ENCODE measurements at regions not wholly inside any gene's neighbourhood (a gene's known extent, or its start where the extent isn't known, plus 50 kb on each side); places are given as distances from the start of the nearest gene placed in this dataset.

- intact Hi-C loops (cut with micrococcal nuclease) = no loop called here
- H3K79me2 ChIP-seq (ENCODE audit: control insufficient read depth, insufficient read depth, low read length) = no peaks in the 10 kb centered on the region
- no peak overlapping the region for H3K4me3 ChIP-seq (replicated peaks in 1 of 3; ENCODE audit: insufficient read depth in 1 of 3, low read depth in 1 of 3, low read length in 3 of 3)
- CTCF ChIA-PET = no interaction called here
- H3K9ac ChIP-seq (replicated peaks; ENCODE audit: extremely low read depth, insufficient read depth, low read length) = no peak overlapping the region
- no TSS peak for BruUV-seq (replicated peaks)
- H3K27me3 ChIP-seq (ENCODE audit: control insufficient read depth in 2 of 2, insufficient read depth in 2 of 2, low read length in 2 of 2) = no peaks in the 10 kb centered on the region
- TF ChIP-seq POLR2AphosphoS5 (IDR thresholded peaks at IDR 0.05; ENCODE audit: insufficient read depth, low read depth, low read length) (no peak), CTCF (IDR thresholded peaks at IDR 0.05; ENCODE audit: extremely low read depth in 1 of 2, insufficient read depth in 1 of 2, low read depth in 1 of 2, low read length in 2 of 2) (no peak), FOS (IDR thresholded peaks at IDR 0.05; ENCODE audit: borderline replicate concordance, insufficient read depth, low read length) (no peak), JUN (IDR thresholded peaks at IDR 0.05; ENCODE audit: borderline replicate concordance, insufficient read depth, insufficient read length, low read depth) (no peak), GATA2 (IDR thresholded peaks at IDR 0.05; ENCODE audit: insufficient read depth, insufficient read length, low read depth, low read length) (no peak), EZH2 (IDR thresholded peaks at IDR 0.05; ENCODE audit: borderline replicate concordance, low read depth, low read length, severe bottlenecking) (no peak), MAX (IDR thresholded peaks at IDR 0.05; ENCODE audit: insufficient read depth, insufficient read length) (no peak), POLR2A (IDR thresholded peaks at IDR 0.05; ENCODE audit: low read depth, low read length) (no peak), MYC (IDR thresholded peaks at IDR 0.05; ENCODE audit: low read depth, low read length) (no peak)
- POLR2A ChIA-PET = no interaction called here
- H4K20me1 ChIP-seq (replicated peaks; ENCODE audit: control insufficient read depth, extremely low read depth, insufficient read depth, low read length) = no peaks in the 10 kb centered on the region
- no peak for FAIRE-seq
- H3K4me2 ChIP-seq (ENCODE audit: insufficient read depth, low read length) = no peak overlapping the region
- no peak overlapping the region for H2AFZ ChIP-seq (ENCODE audit: low read depth, low read length)
- H3K27ac ChIP-seq (ENCODE audit: insufficient read depth, low read depth, low read length) = no peak overlapping the region
- no peak for DNase-seq (ENCODE audit: low read depth, low spot score)
- dilution Hi-C loops (cut with MboI; ENCODE audit: extremely low pct_ligation_motif_present, low sequenced_read_pairs) = no loop called here
- no peaks in the 10 kb centered on the region for H3K36me3 ChIP-seq (ENCODE audit: control insufficient read depth in 2 of 2, extremely low read depth in 1 of 2, insufficient read depth in 2 of 2, low read length in 2 of 2)
- no peaks in the 10 kb centered on the region for H3K9me3 ChIP-seq (replicated peaks; ENCODE audit: control insufficient read depth, insufficient read depth, low read length)
- no peaks in the 10 kb centered on the region for H3K4me1 ChIP-seq (ENCODE audit: control insufficient read depth, extremely low read depth, insufficient read depth, low read length)
- H3K9me1 ChIP-seq (replicated peaks; ENCODE audit: control insufficient read depth, extremely low read depth, insufficient read depth, low read length) = no peaks in the 10 kb centered on the region
These were observed 188.3 kb upstream of the EOMES start for GRCh38 chr3:27910456-27910855.
